ENCODE measurements at regions not wholly inside any gene's neighbourhood (a gene's known extent, or its start where the extent isn't known, plus 50 kb on each side); places are given as distances from the start of the nearest gene placed in this dataset.

GRCh38 chr6:139588734-139589593, 214.5 kb upstream of the CITED2 start:
- TF ChIP-seq CTCF (IDR thresholded peaks at IDR 0.05 in 4 of 5, conservative IDR thresholded peaks at IDR 0.05 in 1 of 5) (no peak), POLR2A (IDR thresholded peaks at IDR 0.05) (no peak)
- in situ Hi-C loops (cut with MboI; ENCODE audit: low sequenced_read_pairs in 4 of 4) (no loop called here), intact Hi-C loops (cut with DNase I; ENCODE audit: low total_unique reads) (no loop called here)
- Histone ChIP-seq H3K9me3 (no peaks in the 10 kb centered on the region), H3K4me1 (peaks cover 49% of the 10 kb centered on the region in 2 donors), H3K36me3 (no peaks in the 10 kb centered on the region), H3K4me3 (no peak overlapping the region), H3K27ac (peak overlapping the region; percentile 74 to 84 (median 79)), H3K27me3 (no peaks in the 10 kb centered on the region)
- no peak for DNase-seq
- ATAC-seq = no peak

GRCh38 chr6:139588076-139588639, 213.7 kb upstream of the CITED2 start:
- peak overlapping the region; percentile 74 to 84 (median 79) for H3K27ac ChIP-seq
- peak overlapping the region in 1 of 4 donors; percentile 15 for H3K4me3 ChIP-seq
- H3K9me3 ChIP-seq = no peaks in the 10 kb centered on the region

GRCh38 chr6:139587469-139587868, 213.0 kb upstream of the CITED2 start:
- no peak for ATAC-seq
- no peaks in the 10 kb centered on the region for H3K36me3 ChIP-seq

More at GRCh38 chr6:139588076-139588639, 213.7 kb upstream of the CITED2 start:
- in situ Hi-C loops (cut with MboI; ENCODE audit: low sequenced_read_pairs in 4 of 4) (no loop called here), intact Hi-C loops (cut with DNase I; ENCODE audit: low total_unique reads) (no loop called here)
- peak; percentile 53 to 60 for DNase-seq
- peak; percentile 90 to 91 for ATAC-seq
- H3K27me3 ChIP-seq = no peaks in the 10 kb centered on the region
- TF ChIP-seq POLR2A (IDR thresholded peaks at IDR 0.05) (no peak), CTCF (IDR thresholded peaks at IDR 0.05 in 4 of 5, conservative IDR thresholded peaks at IDR 0.05 in 1 of 5) (no peak)
- peaks cover 49% of the 10 kb centered on the region in 2 donors for H3K4me1 ChIP-seq
- no peaks in the 10 kb centered on the region for H3K36me3 ChIP-seq

GRCh38 chr6:139586273-139586672, 211.8 kb upstream of the CITED2 start:
- Histone ChIP-seq H3K27ac (no peak overlapping the region), H3K27me3 (no peaks in the 10 kb centered on the region), H3K4me3 (no peak overlapping the region), H3K4me1 (peaks cover 37 to 38% of the 10 kb centered on the region in 2 donors), H3K36me3 (no peaks in the 10 kb centered on the region), H3K9me3 (no peaks in the 10 kb centered on the region)
- no peak for DNase-seq
- no peak for ATAC-seq
- in situ Hi-C loops (cut with MboI; ENCODE audit: low sequenced_read_pairs in 4 of 4) = no loop called here
- intact Hi-C loops (cut with DNase I; ENCODE audit: low total_unique reads) = no loop called here
- no peak for TF ChIP-seq POLR2A (IDR thresholded peaks at IDR 0.05)
- no peak for TF ChIP-seq CTCF (IDR thresholded peaks at IDR 0.05 in 4 of 5, conservative IDR thresholded peaks at IDR 0.05 in 1 of 5)

More at GRCh38 chr6:139587469-139587868, 213.0 kb upstream of the CITED2 start:
- Histone ChIP-seq H3K4me3 (no peak overlapping the region), H3K27ac (peak overlapping the region; percentile 74 to 84 (median 79)), H3K4me1 (peaks cover 49% of the 10 kb centered on the region in 2 donors), H3K27me3 (no peaks in the 10 kb centered on the region), H3K9me3 (no peaks in the 10 kb centered on the region)
- no peak for DNase-seq
- in situ Hi-C loops (cut with MboI; ENCODE audit: low sequenced_read_pairs in 4 of 4) = no loop called here
- intact Hi-C loops (cut with DNase I; ENCODE audit: low total_unique reads) = no loop called here
- no peak for TF ChIP-seq CTCF (IDR thresholded peaks at IDR 0.05 in 4 of 5, conservative IDR thresholded peaks at IDR 0.05 in 1 of 5)
- TF ChIP-seq POLR2A (IDR thresholded peaks at IDR 0.05) = no peak
